Trophoblast cell (in vitro differentiated cells and primary cell): ENCODE measurements at regions not wholly inside any gene's neighbourhood (a gene's known extent, or its start where the extent isn't known, plus 50 kb on each side); places are given as distances from the start of the nearest gene placed in this dataset.

Experiments used
- DNase-seq, 2 donors: peaks; one replicate each; pipeline ENCODE4 v3.0.0-alpha.2; 2016
- H2AFZ ChIP-seq: 2 replicates; pipeline ENCODE4 v1.6.1; 2013; ENCODE audit warnings: low read length, moderate library complexity, mild to moderate bottlenecking; ENCODE audit not compliant: insufficient read depth, poor library complexity
- H2AK5ac ChIP-seq: 2 replicates; pipeline ENCODE4 v1.6.1; 2013; ENCODE audit warnings: mild to moderate bottlenecking, low read length
- H2BK120ac ChIP-seq: 2 replicates; pipeline ENCODE4 v1.6.1; 2013; ENCODE audit warnings: low read length, mild to moderate bottlenecking, moderate library complexity; ENCODE audit not compliant: insufficient read depth, poor library complexity
- H2BK12ac ChIP-seq: 2 replicates; pipeline ENCODE4 v1.6.1; 2013; ENCODE audit warnings: mild to moderate bottlenecking, low read length, moderate library complexity
- H2BK5ac ChIP-seq: 2 replicates; pipeline ENCODE4 v1.6.1; 2013; ENCODE audit warnings: low read length, low read depth, moderate library complexity, mild to moderate bottlenecking; ENCODE audit not compliant: poor library complexity
- H3K14ac ChIP-seq: 2 replicates; pipeline ENCODE4 v1.6.1; 2013; ENCODE audit warnings: mild to moderate bottlenecking, low read length
- H3K18ac ChIP-seq: 2 replicates; pipeline ENCODE4 v1.6.1; 2013; ENCODE audit warnings: mild to moderate bottlenecking, low read length
- H3K23ac ChIP-seq: 2 replicates; pipeline ENCODE4 v1.6.1; 2013; ENCODE audit warnings: low read length
- H3K27ac ChIP-seq: 2 replicates; pipeline ENCODE4 v1.5.1; 2013; ENCODE audit warnings: low read depth, mild to moderate bottlenecking, inconsistent platforms, low read length, moderate library complexity
- H3K27me3 ChIP-seq: 2 replicates; pipeline ENCODE4 v1.6.1; 2013; ENCODE audit warnings: inconsistent platforms, mild to moderate bottlenecking, low read length, moderate library complexity; ENCODE audit not compliant: insufficient read depth
- H3K36me3 ChIP-seq, 2 experiments: 1 replicate in 1 of 2; 2 replicates in 1 of 2; pipeline ENCODE4 v1.6.1; 2013; ENCODE audit warnings: low read length in 2 of 2, mild to moderate bottlenecking in 2 of 2, moderate library complexity in 1 of 2; ENCODE audit not compliant: insufficient read depth in 2 of 2, control insufficient read depth in 1 of 2
- H3K4ac ChIP-seq: 2 replicates; pipeline ENCODE4 v1.6.1; 2013; ENCODE audit warnings: low read depth, mild to moderate bottlenecking, low read length, moderate library complexity
- H3K4me1 ChIP-seq, 2 experiments: 1 replicate in 1 of 2; 2 replicates in 1 of 2; pipeline ENCODE4 v1.6.1; 2013; ENCODE audit warnings: low read length in 2 of 2, mild to moderate bottlenecking in 2 of 2, moderate library complexity in 1 of 2; ENCODE audit not compliant: insufficient read depth in 2 of 2, control insufficient read depth in 1 of 2
- H3K4me2 ChIP-seq: 2 replicates; pipeline ENCODE4 v1.6.1; 2013; ENCODE audit warnings: inconsistent platforms, mild to moderate bottlenecking, low read length, moderate library complexity
- H3K4me3 ChIP-seq: 2 replicates; pipeline ENCODE4 v1.5.1; 2013; ENCODE audit warnings: mild to moderate bottlenecking, low read depth, low read length, inconsistent platforms
- H3K79me1 ChIP-seq: one replicate; pipeline ENCODE4 v1.6.1; 2013; ENCODE audit warnings: low read length
- H3K79me2 ChIP-seq: 2 replicates; pipeline ENCODE4 v1.6.1; 2013; ENCODE audit warnings: low read length, mild to moderate bottlenecking; ENCODE audit not compliant: control insufficient read depth, insufficient read depth, poor library complexity
- H3K9ac ChIP-seq: 2 replicates; pipeline ENCODE4 v1.6.1; 2013; ENCODE audit warnings: mild to moderate bottlenecking, low read length
- H3K9me3 ChIP-seq: 2 replicates; pipeline ENCODE4 v1.6.1; 2013; ENCODE audit warnings: low read depth, mild to moderate bottlenecking, control low read depth, inconsistent platforms, low read length; ENCODE audit not compliant: insufficient read depth
- H4K12ac ChIP-seq: 2 replicates; pipeline ENCODE4 v1.6.1; 2013; ENCODE audit warnings: low read depth, mild to moderate bottlenecking, low read length, moderate library complexity
- H4K8ac ChIP-seq: 2 replicates; pipeline ENCODE4 v1.6.1; 2013; ENCODE audit warnings: low read depth, mild to moderate bottlenecking, low read length, moderate library complexity
- H4K91ac ChIP-seq: one replicate; pipeline ENCODE4 v1.6.1; 2013; ENCODE audit warnings: low read depth, mild to moderate bottlenecking, low read length, moderate library complexity
- WGBS: extraction: QIAGEN DNeasy Blood & Tissue Kit; methylation state at CpG from one replicate; pipeline ENCODE4 v1.1.7; 2013; ENCODE audit warnings: missing lambda C conversion rate; ENCODE audit not compliant: insufficient read length, insufficient coverage; ENCODE audit errors: extremely low coverage; 5-methylcytosine and 5-hydroxymethylcytosine counted together

- Histone ChIP-seq H4K12ac (no peak overlapping the region), H4K8ac (no peak overlapping the region), H3K23ac (no peak overlapping the region), H3K9ac (no peak overlapping the region), H3K27ac (no peak overlapping the region), H3K79me1 (no peaks in the 10 kb centered on the region), H3K27me3 (no peaks in the 10 kb centered on the region), H3K9me3 (no peaks in the 10 kb centered on the region), H2AK5ac (no peak overlapping the region), H3K4me3 (no peak overlapping the region), H3K36me3 (no peaks in the 10 kb centered on the region), H3K4me1 (no peaks in the 10 kb centered on the region), H3K14ac (no peak overlapping the region), H3K18ac (no peak overlapping the region), H3K4ac (no peak overlapping the region), H2BK12ac (no peak overlapping the region), H3K4me2 (no peak overlapping the region), H2BK120ac (no peak overlapping the region), H3K79me2 (no peaks in the 10 kb centered on the region), H4K91ac (no peak overlapping the region), H2BK5ac (no peak overlapping the region), H2AFZ (no peak overlapping the region)
- no CpG with 5 or more reads among the region's 3 CpGs for WGBS
- no peak for DNase-seq
These were observed 769.4 kb upstream of the SLITRK1 start for GRCh38 chr13:84651705-84652104.

- Histone ChIP-seq H2AK5ac (no peak overlapping the region), H3K4ac (no peak overlapping the region), H3K27ac (no peak overlapping the region), H3K18ac (no peak overlapping the region), H3K9ac (no peak overlapping the region), H2BK120ac (no peak overlapping the region), H4K12ac (no peak overlapping the region), H3K79me2 (no peaks in the 10 kb centered on the region), H3K14ac (no peak overlapping the region), H2BK12ac (no peak overlapping the region), H2AFZ (no peak overlapping the region), H3K9me3 (no peaks in the 10 kb centered on the region), H3K4me3 (no peak overlapping the region), H4K8ac (no peak overlapping the region), H3K23ac (no peak overlapping the region), H3K79me1 (no peaks in the 10 kb centered on the region), H3K27me3 (no peaks in the 10 kb centered on the region), H4K91ac (no peak overlapping the region), H3K4me1 (no peaks in the 10 kb centered on the region), H2BK5ac (no peak overlapping the region), H3K4me2 (no peak overlapping the region), H3K36me3 (no peaks in the 10 kb centered on the region)
- no CpG with 5 or more reads among the region's 5 CpGs for WGBS
- no peak for DNase-seq
These were observed 769.0 kb upstream of the SLITRK1 start for GRCh38 chr13:84651288-84651687.

GRCh38 chr13:84649853-84650252, 767.6 kb upstream of the SLITRK1 start:
- Histone ChIP-seq H3K9me3 (no peaks in the 10 kb centered on the region), H3K27me3 (no peaks in the 10 kb centered on the region), H3K4ac (no peak overlapping the region), H4K8ac (no peak overlapping the region), H2AFZ (no peak overlapping the region), H2BK12ac (no peak overlapping the region), H2BK120ac (no peak overlapping the region), H4K12ac (no peak overlapping the region), H4K91ac (no peak overlapping the region), H3K23ac (no peak overlapping the region), H3K4me2 (no peak overlapping the region), H3K79me2 (no peaks in the 10 kb centered on the region), H3K4me3 (no peak overlapping the region), H3K9ac (no peak overlapping the region), H3K79me1 (no peaks in the 10 kb centered on the region), H2AK5ac (no peak overlapping the region), H3K18ac (no peak overlapping the region), H3K4me1 (no peaks in the 10 kb centered on the region), H3K36me3 (no peaks in the 10 kb centered on the region), H2BK5ac (no peak overlapping the region), H3K27ac (no peak overlapping the region), H3K14ac (no peak overlapping the region)
- no peak for DNase-seq
- WGBS = no CpG with 5 or more reads among the region's 4 CpGs

GRCh38 chr13:84648069-84648640, 765.9 kb upstream of the SLITRK1 start:
- no peaks in the 10 kb centered on the region for H3K27me3 ChIP-seq
- no peaks in the 10 kb centered on the region for H3K36me3 ChIP-seq
- H3K4me2 ChIP-seq = no peak overlapping the region
- no peak overlapping the region for H2BK5ac ChIP-seq
- H4K8ac ChIP-seq = no peak overlapping the region
- no peak overlapping the region for H3K9ac ChIP-seq
- no peak overlapping the region for H4K12ac ChIP-seq
- no peaks in the 10 kb centered on the region for H3K79me1 ChIP-seq
- H3K4me1 ChIP-seq = no peaks in the 10 kb centered on the region
- H3K9me3 ChIP-seq = no peaks in the 10 kb centered on the region
- H3K4ac ChIP-seq = no peak overlapping the region
- no CpG with 5 or more reads among the region's 2 CpGs for WGBS
- H2BK12ac ChIP-seq = no peak overlapping the region
- H3K4me3 ChIP-seq = no peak overlapping the region
- no peaks in the 10 kb centered on the region for H3K79me2 ChIP-seq
- no peak overlapping the region for H3K14ac ChIP-seq
- H3K27ac ChIP-seq = no peak overlapping the region
- H3K18ac ChIP-seq = no peak overlapping the region
- H2AFZ ChIP-seq = no peak overlapping the region
- no peak overlapping the region for H2BK120ac ChIP-seq
- H3K23ac ChIP-seq = no peak overlapping the region
- no peak overlapping the region for H4K91ac ChIP-seq
- no peak for DNase-seq
- H2AK5ac ChIP-seq = no peak overlapping the region
